ENCODE measurements at regions not wholly inside any gene's neighbourhood (a gene's known extent, or its start where the extent isn't known, plus 50 kb on each side); places are given as distances from the start of the nearest gene placed in this dataset.
A peak's percentile ranks its signal among the peaks of the same experiment; 100 is the strongest.

- DNase-seq (ENCODE audit: low read depth in 3 of 3, low spot score in 2 of 3), result no peak
Measured at GRCh38 chr3:101091489-101091888, 98.3 kb upstream of the ABI3BP start.

- no peak for DNase-seq (ENCODE audit: low read depth in 3 of 3, low spot score in 2 of 3)
Measured at GRCh38 chr3:101085752-101086151, 92.5 kb upstream of the ABI3BP start.

GRCh38 chr3:101084404-101084803, 91.2 kb upstream of the ABI3BP start:
- no peak for DNase-seq (ENCODE audit: low read depth in 3 of 3, low spot score in 2 of 3)

GRCh38 chr3:101081999-101082398, 88.8 kb upstream of the ABI3BP start:
- no peak for DNase-seq (ENCODE audit: low read depth in 3 of 3, low spot score in 2 of 3)

GRCh38 chr3:101081446-101081845, 88.2 kb upstream of the ABI3BP start:
- no peak for DNase-seq (ENCODE audit: low read depth in 3 of 3, low spot score in 2 of 3)

GRCh38 chr3:101077361-101078011, 84.3 kb upstream of the ABI3BP start:
- no peak for DNase-seq (ENCODE audit: low read depth in 3 of 3, low spot score in 2 of 3)

- DNase-seq (ENCODE audit: low read depth in 3 of 3, low spot score in 2 of 3), result no peak
Measured at GRCh38 chr3:101074518-101074917, 81.3 kb upstream of the ABI3BP start.

- DNase-seq (ENCODE audit: low read depth in 3 of 3, low spot score in 2 of 3), result no peak
Measured at GRCh38 chr3:101072300-101072699, 79.1 kb upstream of the ABI3BP start.

- no peak for DNase-seq (ENCODE audit: low read depth in 3 of 3, low spot score in 2 of 3)
Measured at GRCh38 chr3:101070799-101071121, 77.5 kb upstream of the ABI3BP start.

- DNase-seq (ENCODE audit: low read depth in 3 of 3, low spot score in 2 of 3), result no peak
Measured at GRCh38 chr3:101069901-101070798, 76.9 kb upstream of the ABI3BP start.

- no peak for DNase-seq (ENCODE audit: low read depth in 3 of 3, low spot score in 2 of 3)
Measured at GRCh38 chr3:101068876-101069606, 75.8 kb upstream of the ABI3BP start.

GRCh38 chr3:101066711-101067129, 73.5 kb upstream of the ABI3BP start:
- DNase-seq (ENCODE audit: low read depth in 3 of 3, low spot score in 2 of 3), result no peak

GRCh38 chr3:101065962-101066361, 72.7 kb upstream of the ABI3BP start:
- DNase-seq (ENCODE audit: low read depth in 3 of 3, low spot score in 2 of 3), result no peak

- peak in 1 of 3 donors; percentile 8 for DNase-seq (ENCODE audit: low read depth in 3 of 3, low spot score in 2 of 3)
Measured at GRCh38 chr3:101063401-101063800, 70.2 kb upstream of the ABI3BP start.

GRCh38 chr3:101061312-101061711, 68.1 kb upstream of the ABI3BP start:
- DNase-seq (ENCODE audit: low read depth in 3 of 3, low spot score in 2 of 3), result no peak

GRCh38 chr3:101050866-101051265, 57.6 kb upstream of the ABI3BP start:
- no peak for DNase-seq (ENCODE audit: low read depth in 3 of 3, low spot score in 2 of 3)

- no peak for DNase-seq (ENCODE audit: low read depth in 3 of 3, low spot score in 2 of 3)
Measured at GRCh38 chr3:101050046-101050445, 56.8 kb upstream of the ABI3BP start.

- DNase-seq (ENCODE audit: low read depth in 3 of 3, low spot score in 2 of 3), result no peak
Measured at GRCh38 chr3:101049532-101049931, 56.3 kb upstream of the ABI3BP start.

- no peak for DNase-seq (ENCODE audit: low read depth in 3 of 3, low spot score in 2 of 3)
Measured at GRCh38 chr3:101043687-101044078, 50.5 kb upstream of the ABI3BP start.

- DNase-seq (ENCODE audit: low read depth in 3 of 3, low spot score in 2 of 3), result no peak
Measured at GRCh38 chr3:101042996-101043686, 49.9 kb upstream of the ABI3BP start.

Data from right renal cortex interstitium (tissue), 3 donors.